ENCODE measurements at regions not wholly inside any gene's neighbourhood (a gene's known extent, or its start where the extent isn't known, plus 50 kb on each side); places are given as distances from the start of the nearest gene placed in this dataset.

DNA sequence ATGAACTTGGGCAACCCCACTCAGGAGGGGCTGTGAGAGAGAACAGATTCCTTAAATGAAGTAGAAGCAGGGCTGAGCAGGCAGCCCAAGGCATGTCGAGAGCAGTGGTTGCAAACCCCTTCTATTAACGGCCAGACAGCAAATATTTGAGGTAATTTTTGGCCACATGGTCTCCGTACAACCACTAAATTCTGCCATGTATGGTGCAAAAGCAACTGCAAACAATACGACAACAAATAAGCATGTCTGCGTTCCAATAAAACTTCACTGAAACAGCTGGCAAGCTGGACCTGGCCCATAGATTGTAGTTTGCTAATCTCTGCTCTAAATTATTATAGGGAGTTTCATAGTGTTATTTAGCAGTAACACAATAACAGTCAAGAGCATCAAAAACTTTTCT is 217.0 kb upstream of the ZNF521 start:
- TF ChIP-seq, protein P1, sequence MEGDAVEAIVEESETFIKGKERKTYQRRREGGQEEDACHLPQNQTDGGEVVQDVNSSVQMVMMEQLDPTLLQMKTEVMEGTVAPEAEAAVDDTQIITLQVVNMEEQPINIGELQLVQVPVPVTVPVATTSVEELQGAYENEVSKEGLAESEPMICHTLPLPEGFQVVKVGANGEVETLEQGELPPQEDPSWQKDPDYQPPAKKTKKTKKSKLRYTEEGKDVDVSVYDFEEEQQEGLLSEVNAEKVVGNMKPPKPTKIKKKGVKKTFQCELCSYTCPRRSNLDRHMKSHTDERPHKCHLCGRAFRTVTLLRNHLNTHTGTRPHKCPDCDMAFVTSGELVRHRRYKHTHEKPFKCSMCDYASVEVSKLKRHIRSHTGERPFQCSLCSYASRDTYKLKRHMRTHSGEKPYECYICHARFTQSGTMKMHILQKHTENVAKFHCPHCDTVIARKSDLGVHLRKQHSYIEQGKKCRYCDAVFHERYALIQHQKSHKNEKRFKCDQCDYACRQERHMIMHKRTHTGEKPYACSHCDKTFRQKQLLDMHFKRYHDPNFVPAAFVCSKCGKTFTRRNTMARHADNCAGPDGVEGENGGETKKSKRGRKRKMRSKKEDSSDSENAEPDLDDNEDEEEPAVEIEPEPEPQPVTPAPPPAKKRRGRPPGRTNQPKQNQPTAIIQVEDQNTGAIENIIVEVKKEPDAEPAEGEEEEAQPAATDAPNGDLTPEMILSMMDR (conservative IDR thresholded peaks at IDR 0.05), result no peak
- no peak for TF ChIP-seq EZH2 (IDR thresholded peaks at IDR 0.05; ENCODE audit: low read depth)

All from PC-9 (cell line).